HCT116 (cell line): ENCODE measurements at regions not wholly inside any gene's neighbourhood (a gene's known extent, or its start where the extent isn't known, plus 50 kb on each side); places are given as distances from the start of the nearest gene placed in this dataset.

Experiments used
- ATAC-seq: fragments of 200-7000 bp; cut with Tn5 transposase; 2 replicates; pipeline ENCODE4 v1.9.1; 2020; ENCODE audit warnings: mild to moderate bottlenecking, moderate library complexity
- BruUV-seq: library from RNA; stranded (reverse); fragments of 400-500 nt; replicated peaks from 2 replicates; lab custom pipeline; 2021; lab: Mats Ljungman, UMichigan
- CTCF ChIA-PET: fragments of 300-600 bp; sonication (Branson Sonifier 250); formaldehyde crosslinking; loops from one replicate; lab custom pipeline; 2021; ENCODE audit warnings: antibody characterized with exemption; lab: Charles Lee
- POLR2A ChIA-PET: fragments of 300-600, 350-600 bp; sonication (Branson Sonifier 250); formaldehyde crosslinking; loops from one replicate; lab custom pipeline; 2021; ENCODE audit warnings: antibody characterized with exemption; lab: Charles Lee
- RAD21 ChIA-PET, 2 experiments: fragments of 300-600 bp; sonication (Branson Sonifier 250); formaldehyde crosslinking; loops; one replicate each; lab custom pipeline; 2023; ENCODE audit warnings: low total read pairs in 2 of 2; ENCODE audit not compliant: uncharacterized antibody in 2 of 2, unreplicated experiment in 2 of 2, low non-redundant PET in 1 of 2; lab: Charles Lee
- DNase-seq: peaks from one replicate; pipeline ENCODE4 v3.0.0-alpha.2; 2010; ENCODE audit warnings: low read depth, low spot score
- H2AFZ ChIP-seq: fragments of 200-600 bp; shearing (Covaris generic), sonication (generic); 2 replicates; pipeline ENCODE4 v1.6.1; 2017; ENCODE audit warnings: low read depth, mixed run types, mixed read lengths, antibody characterized with exemption, low read length; ENCODE audit not compliant: poor library complexity, severe bottlenecking
- H3K27ac ChIP-seq: 2 replicates; pipeline ENCODE4 v1.5.1; 2012; ENCODE audit warnings: low read depth, low read length
- H3K27me3 ChIP-seq: fragments of 200-600 bp; sonication (generic); 2 replicates; pipeline ENCODE4 v1.6.1; 2016; ENCODE audit warnings: mixed run types, low read length, mixed read lengths; ENCODE audit not compliant: insufficient read depth
- H3K36me3 ChIP-seq, 2 experiments: fragments of 200-500 bp in 1 of 2; fragments of 200-600 bp in 1 of 2; sonication (Bioruptor generic) in 1 of 2; sonication (generic) in 1 of 2; 2 replicates each; pipeline versions ENCODE4 v1.5.1 to v1.6.1; 2014 to 2016; ENCODE audit warnings: low read length in 2 of 2, inconsistent platforms in 1 of 2, mixed read lengths in 1 of 2, mixed run types in 1 of 2; ENCODE audit not compliant: insufficient read depth in 2 of 2, control insufficient read depth in 1 of 2
- H3K4me1 ChIP-seq, 2 experiments: fragments of 200-600 bp in 1 of 2; sonication (generic) in 1 of 2; 2 replicates each; pipeline versions ENCODE4 v1.5.1 to v1.6.1; 2012 to 2017; ENCODE audit warnings: low read length in 2 of 2, inconsistent platforms in 1 of 2, mild to moderate bottlenecking in 1 of 2, mixed read lengths in 1 of 2, mixed run types in 1 of 2, moderate library complexity in 1 of 2; ENCODE audit not compliant: insufficient read depth in 2 of 2, control insufficient read depth in 1 of 2
- H3K4me2 ChIP-seq: fragments of 200-600 bp; sonication (generic); 2 replicates; pipeline ENCODE4 v1.6.1; 2017; ENCODE audit warnings: mixed run types, low read length, mixed read lengths
- H3K4me3 ChIP-seq, 2 experiments: fragments of 200-600 bp in 1 of 2; sonication (generic) in 1 of 2; replicated peaks in 1 of 2; 2 replicates each; pipeline ENCODE4 v1.5.1; 2011 to 2016; ENCODE audit warnings: low read length in 2 of 2, control low read depth in 1 of 2, low read depth in 1 of 2, mild to moderate bottlenecking in 1 of 2, mixed read lengths in 1 of 2, mixed run types in 1 of 2
- H3K79me2 ChIP-seq: fragments of 200-600 bp; sonication (generic); 2 replicates; pipeline ENCODE4 v1.6.1; 2017; ENCODE audit warnings: mild to moderate bottlenecking, mixed run types, low read length, moderate library complexity, mixed read lengths; ENCODE audit not compliant: insufficient read depth
- H3K9ac ChIP-seq: fragments of 200-600 bp; sonication (generic); 2 replicates; pipeline ENCODE4 v1.6.1; 2016; ENCODE audit warnings: low read length, mixed read lengths
- H3K9me2 ChIP-seq: fragments of 200-600 bp; sonication (generic), shearing (Covaris generic); 2 replicates; pipeline ENCODE4 v1.6.1; 2017; ENCODE audit warnings: mixed run types, mild to moderate bottlenecking, moderate library complexity; ENCODE audit not compliant: insufficient read depth
- H3K9me3 ChIP-seq, 2 experiments: fragments of 200-500 bp in 1 of 2; fragments of 200-600 bp in 1 of 2; sonication (Bioruptor generic) in 1 of 2; sonication (generic) in 1 of 2; 2 replicates each; pipeline ENCODE4 v1.6.1; 2014 to 2017; ENCODE audit warnings: low read length in 2 of 2, mixed read lengths in 2 of 2, inconsistent platforms in 1 of 2, low read depth in 1 of 2, mild to moderate bottlenecking in 1 of 2, mixed run types in 1 of 2, moderate library complexity in 1 of 2; ENCODE audit not compliant: control insufficient read depth in 1 of 2, insufficient read depth in 1 of 2
- H4K20me1 ChIP-seq: fragments of 200-600 bp; sonication (generic), shearing (Covaris generic); 2 replicates; pipeline ENCODE4 v1.6.1; 2017; ENCODE audit warnings: mixed run types, mild to moderate bottlenecking, moderate library complexity; ENCODE audit not compliant: insufficient read depth
- CBX3 ChIP-seq: IDR thresholded peaks from 2 replicates; pipeline ENCODE4 v1.6.1; 2012; ENCODE audit warnings: low read depth
- ELF1 ChIP-seq: IDR thresholded peaks from 2 replicates; pipeline ENCODE4 v1.6.1; 2012; ENCODE audit warnings: low read depth, borderline replicate concordance
- EZH2phosphoT487 ChIP-seq: fragments of 200-600 bp; IDR thresholded peaks from 2 replicates; pipeline ENCODE4 v1.6.1; 2018; ENCODE audit warnings: antibody characterized with exemption, borderline replicate concordance
- FOSL1 ChIP-seq: IDR thresholded peaks from 2 replicates; pipeline ENCODE4 v1.6.1; 2012; ENCODE audit warnings: low read depth
- JUND ChIP-seq: IDR thresholded peaks from 2 replicates; pipeline ENCODE4 v1.6.1; 2012
- RAD21 ChIP-seq: IDR thresholded peaks from 2 replicates; pipeline ENCODE4 v1.6.1; 2012; ENCODE audit warnings: low read depth, mild to moderate bottlenecking
- SIN3A ChIP-seq: IDR thresholded peaks from 2 replicates; pipeline ENCODE4 v1.6.1; 2012; ENCODE audit warnings: low read depth
- SP1 ChIP-seq: IDR thresholded peaks from 2 replicates; pipeline ENCODE4 v1.6.1; 2012; ENCODE audit warnings: low read depth
- TCF7L2 ChIP-seq: IDR thresholded peaks from 2 replicates; pipeline ENCODE4 v1.7.0; 2011; ENCODE audit warnings: borderline replicate concordance, inconsistent platforms; ENCODE audit not compliant: insufficient read depth, insufficient read length; ENCODE audit errors: extremely low read depth
- ZFX ChIP-seq: fragments of 450-650 bp; IDR thresholded peaks from 2 replicates; pipeline ENCODE4 v1.6.1; 2017
- ZNF274 ChIP-seq: fragments of 200-500 bp; sonication (Bioruptor generic); IDR thresholded peaks from 2 replicates; pipeline ENCODE4 v1.6.1; 2014; ENCODE audit warnings: mild to moderate bottlenecking, low read depth, low read length, inconsistent platforms
- intact Hi-C: fragments of 100-400 bp; cut with micrococcal nuclease; formaldehyde crosslinking; loops from 2 replicates; pipeline ENCODE4 v1.10.0; 2022
- TF ChIP-seq, protein P1 (sequence below), 3 experiments: fragments of 200-600 bp in 1 of 3; sonication (generic) in 1 of 3; IDR thresholded peaks in 2 of 3; conservative IDR thresholded peaks in 1 of 3; 2 replicates each; pipeline ENCODE4 v1.5.1; 2012 to 2017; ENCODE audit warnings: low read depth in 2 of 3, low read length in 2 of 3, antibody characterized with exemption in 1 of 3, borderline replicate concordance in 1 of 3, control low read depth in 1 of 3, mild to moderate bottlenecking in 1 of 3, mixed read lengths in 1 of 3, mixed run types in 1 of 3, moderate library complexity in 1 of 3; ENCODE audit not compliant: insufficient read depth in 1 of 3
- TF ChIP-seq, protein P2 (sequence below): IDR thresholded peaks from 2 replicates; pipeline ENCODE4 v1.6.1; 2011; ENCODE audit warnings: mild to moderate bottlenecking, low read length, moderate library complexity; ENCODE audit not compliant: insufficient replicate concordance; ENCODE audit errors: extremely low read depth

DNA sequence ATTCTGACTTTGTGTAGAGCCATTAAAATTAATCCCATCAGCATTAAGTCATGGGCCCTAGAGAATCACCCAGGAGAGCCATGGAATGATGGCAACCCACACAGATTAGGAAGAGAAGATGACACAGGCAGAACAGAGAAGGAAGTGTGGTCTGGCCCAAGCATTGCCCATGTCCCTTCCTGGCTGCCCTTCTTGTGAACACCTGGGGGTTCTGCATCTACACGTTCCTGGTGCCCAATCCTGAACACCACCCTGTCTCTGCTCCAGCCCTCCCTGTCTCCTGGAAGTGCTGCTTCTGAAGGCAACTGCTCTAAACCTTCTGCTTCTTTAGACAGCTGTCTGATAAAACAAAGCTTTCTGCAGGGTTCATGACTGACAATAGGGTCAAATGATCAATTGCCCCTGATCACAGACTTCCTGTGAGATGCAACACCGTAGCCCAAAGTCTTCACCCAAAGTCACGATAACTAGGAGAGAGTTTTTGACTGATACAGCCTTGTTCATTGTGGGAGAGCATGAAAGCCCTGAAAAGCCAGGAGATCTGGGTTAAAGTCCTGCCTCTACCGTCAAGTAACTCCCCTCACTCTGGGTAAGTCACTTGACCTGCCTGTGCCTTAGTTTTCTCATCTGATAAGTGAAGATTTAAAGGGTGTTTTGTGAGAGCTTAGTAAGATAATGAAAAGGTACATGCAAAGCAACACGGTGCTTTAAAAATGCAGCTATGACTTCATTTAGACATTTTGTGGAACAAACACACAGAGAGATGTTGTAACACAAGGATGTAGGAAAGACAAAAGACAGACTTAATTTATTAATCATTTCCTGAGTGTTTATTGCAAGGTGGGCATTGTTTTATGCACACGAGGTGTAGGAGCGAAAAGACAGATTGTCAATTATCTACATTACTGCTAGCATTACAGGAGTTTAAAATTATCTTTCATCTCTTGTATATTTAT is 291.2 kb upstream of the STXBP5 start:
- POLR2A ChIA-PET: no interaction called here
- intact Hi-C loops: loop anchor here (10.0 kb wide), 1 partner anchor 1252 kb away; no protein-coding TSS in a partner anchor
- CTCF ChIA-PET: no interaction called here

DNA sequence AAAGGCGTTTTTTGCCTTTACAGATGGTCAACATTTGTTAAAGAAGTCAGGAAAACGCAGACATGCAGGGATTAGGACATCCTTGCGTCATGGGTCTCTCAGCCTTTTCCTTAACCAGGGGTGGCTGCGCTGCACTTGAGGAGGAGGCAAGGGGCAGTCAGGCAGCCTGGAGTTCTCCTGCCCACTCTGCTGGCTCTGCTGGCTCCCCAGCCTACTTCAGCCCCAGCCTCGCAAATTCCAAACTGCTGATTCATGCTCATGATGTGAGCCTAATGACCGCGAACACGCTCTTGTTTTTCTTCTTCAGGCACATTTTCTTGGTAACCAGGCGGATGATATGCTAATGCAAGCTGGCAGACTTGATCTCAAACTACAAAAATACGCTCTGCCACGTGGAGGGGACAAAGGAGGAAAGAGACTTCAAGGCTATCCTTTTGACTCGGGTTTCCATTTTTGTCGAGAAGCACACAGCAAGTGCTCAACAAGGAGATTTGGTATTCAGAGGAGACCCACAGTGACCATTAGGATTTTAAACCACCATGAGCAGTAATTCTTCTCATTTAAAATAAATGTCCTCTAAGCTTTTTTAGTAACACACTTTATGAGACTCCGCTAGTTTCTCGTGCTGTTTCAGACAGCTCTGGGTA is 290.3 kb upstream of the STXBP5 start:
- ChIA-PET POLR2A (interaction anchor here (1.9 kb wide), 1 partner anchor 11 kb away, joined by 6 read pairs; no protein-coding TSS in a partner anchor), CTCF (no interaction called here), RAD21 (no interaction called here)
- Histone ChIP-seq H3K9me2 (no peaks in the 10 kb centered on the region), H2AFZ (peak overlapping the region; percentile 93), H3K9ac (peak overlapping the region; percentile 34), H3K27me3 (no peaks in the 10 kb centered on the region), H3K4me1 (peaks cover 26 to 37% of the 10 kb centered on the region in 2 experiments), H3K36me3 (no peaks in the 10 kb centered on the region), H3K79me2 (no peaks in the 10 kb centered on the region), H3K4me2 (peak overlapping the region; percentile 68), H3K4me3 (peak overlapping the region; percentile 32 to 45), H3K27ac (peak overlapping the region; percentile 83), H4K20me1 (no peaks in the 10 kb centered on the region), H3K9me3 (no peaks in the 10 kb centered on the region)
- BruUV-seq: TSS peak; percentile 80
- intact Hi-C loops: loop anchor here (1.0 to 10.0 kb wide), 2 partner anchors 289 to 1251 kb away; no protein-coding TSS in a partner anchor
- peak; percentile 81 for ATAC-seq
- peak; percentile 82 for DNase-seq
- no peak for TF ChIP-seq ZNF274
- no peak; the same call in 1 of the 2 replicates for TF ChIP-seq RAD21
- TF ChIP-seq FOSL1: peak; percentile 82
- peak; percentile 50 for TF ChIP-seq SP1
- TF ChIP-seq EZH2phosphoT487: no peak
- peak; percentile 87 for TF ChIP-seq JUND
- TF ChIP-seq CBX3: 0 out of 2 replicates have a peak, but pooled peaks have one; percentile 64
- TF ChIP-seq SIN3A: 0 out of 2 replicates have a peak, but pooled peaks have one; percentile 13
- no peak for TF ChIP-seq ZFX
- TF ChIP-seq, protein P1, sequence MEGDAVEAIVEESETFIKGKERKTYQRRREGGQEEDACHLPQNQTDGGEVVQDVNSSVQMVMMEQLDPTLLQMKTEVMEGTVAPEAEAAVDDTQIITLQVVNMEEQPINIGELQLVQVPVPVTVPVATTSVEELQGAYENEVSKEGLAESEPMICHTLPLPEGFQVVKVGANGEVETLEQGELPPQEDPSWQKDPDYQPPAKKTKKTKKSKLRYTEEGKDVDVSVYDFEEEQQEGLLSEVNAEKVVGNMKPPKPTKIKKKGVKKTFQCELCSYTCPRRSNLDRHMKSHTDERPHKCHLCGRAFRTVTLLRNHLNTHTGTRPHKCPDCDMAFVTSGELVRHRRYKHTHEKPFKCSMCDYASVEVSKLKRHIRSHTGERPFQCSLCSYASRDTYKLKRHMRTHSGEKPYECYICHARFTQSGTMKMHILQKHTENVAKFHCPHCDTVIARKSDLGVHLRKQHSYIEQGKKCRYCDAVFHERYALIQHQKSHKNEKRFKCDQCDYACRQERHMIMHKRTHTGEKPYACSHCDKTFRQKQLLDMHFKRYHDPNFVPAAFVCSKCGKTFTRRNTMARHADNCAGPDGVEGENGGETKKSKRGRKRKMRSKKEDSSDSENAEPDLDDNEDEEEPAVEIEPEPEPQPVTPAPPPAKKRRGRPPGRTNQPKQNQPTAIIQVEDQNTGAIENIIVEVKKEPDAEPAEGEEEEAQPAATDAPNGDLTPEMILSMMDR (IDR thresholded peaks at IDR 0.05 in 2 of 3, conservative IDR thresholded peaks at IDR 0.05 in 1 of 3; ENCODE audit: borderline replicate concordance in 1 of 3, insufficient read depth in 1 of 3, low read depth in 2 of 3, low read length in 2 of 3): no peak
- peak; percentile 65 for TF ChIP-seq TCF7L2
- TF ChIP-seq, protein P2, sequence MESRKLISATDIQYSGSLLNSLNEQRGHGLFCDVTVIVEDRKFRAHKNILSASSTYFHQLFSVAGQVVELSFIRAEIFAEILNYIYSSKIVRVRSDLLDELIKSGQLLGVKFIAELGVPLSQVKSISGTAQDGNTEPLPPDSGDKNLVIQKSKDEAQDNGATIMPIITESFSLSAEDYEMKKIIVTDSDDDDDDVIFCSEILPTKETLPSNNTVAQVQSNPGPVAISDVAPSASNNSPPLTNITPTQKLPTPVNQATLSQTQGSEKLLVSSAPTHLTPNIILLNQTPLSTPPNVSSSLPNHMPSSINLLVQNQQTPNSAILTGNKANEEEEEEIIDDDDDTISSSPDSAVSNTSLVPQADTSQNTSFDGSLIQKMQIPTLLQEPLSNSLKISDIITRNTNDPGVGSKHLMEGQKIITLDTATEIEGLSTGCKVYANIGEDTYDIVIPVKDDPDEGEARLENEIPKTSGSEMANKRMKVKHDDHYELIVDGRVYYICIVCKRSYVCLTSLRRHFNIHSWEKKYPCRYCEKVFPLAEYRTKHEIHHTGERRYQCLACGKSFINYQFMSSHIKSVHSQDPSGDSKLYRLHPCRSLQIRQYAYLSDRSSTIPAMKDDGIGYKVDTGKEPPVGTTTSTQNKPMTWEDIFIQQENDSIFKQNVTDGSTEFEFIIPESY: no peak

More for the DNA sequence above, 291.2 kb upstream of the STXBP5 start:
- 0 out of 2 replicates have a peak, but pooled peaks have one; percentile 14 for TF ChIP-seq SP1
- no peak for TF ChIP-seq FOSL1
- no peak for TF ChIP-seq ELF1
- peak overlapping the region; percentile 34; the same call in 1 of the 2 replicates for H3K9ac ChIP-seq
- H3K9me2 ChIP-seq: no peaks in the 10 kb centered on the region
- RAD21 ChIA-PET: no interaction called here
- no TSS peak for BruUV-seq
- H3K4me3 ChIP-seq: peak overlapping the region in 1 of 2 experiments; percentile 45; a peak in 3 of 4 replicates
- H3K4me1 ChIP-seq: peaks cover 26 to 37% of the 10 kb centered on the region in 2 experiments
- peak overlapping the region; percentile 93 for H2AFZ ChIP-seq
- no peak for DNase-seq
- H3K27ac ChIP-seq: peak overlapping the region; percentile 83; the same call in 1 of the 2 replicates
- H3K27me3 ChIP-seq: no peaks in the 10 kb centered on the region
- H3K36me3 ChIP-seq: no peaks in the 10 kb centered on the region
- no peaks in the 10 kb centered on the region for H3K9me3 ChIP-seq
- H4K20me1 ChIP-seq: no peaks in the 10 kb centered on the region
- peak overlapping the region; percentile 68 for H3K4me2 ChIP-seq
- no peaks in the 10 kb centered on the region for H3K79me2 ChIP-seq
- ATAC-seq: no peak
